IMR-90 (cell line): ENCODE measurements at regions not wholly inside any gene's neighbourhood (a gene's known extent, or its start where the extent isn't known, plus 50 kb on each side); places are given as distances from the start of the nearest gene placed in this dataset.

Source experiments
- CEBPB ChIP-seq: IDR thresholded peaks from 2 replicates; pipeline ENCODE4 v1.6.1; 2012; ENCODE audit warnings: low read depth, low read length, improper control_type of control experiment
- CTCF ChIP-seq: conservative IDR thresholded peaks from 2 replicates; pipeline ENCODE4 v1.5.1; 2012; ENCODE audit warnings: mild to moderate bottlenecking, low read depth, low read length, improper control_type of control experiment
- FOS ChIP-seq: fragments of 150-350 bp; IDR thresholded peaks from 2 replicates; pipeline ENCODE4 v1.6.1; 2016; ENCODE audit warnings: low read depth, low read length
- NFE2L2 ChIP-seq: fragments of 150-350 bp; IDR thresholded peaks from 2 replicates; pipeline ENCODE4 v1.6.1; 2016; ENCODE audit warnings: low read depth, mild to moderate bottlenecking, low read length
- POLR2A ChIP-seq: IDR thresholded peaks from 2 replicates; pipeline ENCODE4 v1.6.1; 2012; ENCODE audit warnings: mild to moderate bottlenecking, low read depth, low read length
- RAD21 ChIP-seq: IDR thresholded peaks from 2 replicates; pipeline ENCODE4 v1.6.1; 2012; ENCODE audit warnings: low read length, improper control_type of control experiment
- SMC3 ChIP-seq: fragments of 150-350 bp; IDR thresholded peaks from 2 replicates; pipeline ENCODE4 v1.6.1; 2016; ENCODE audit warnings: low read depth, mild to moderate bottlenecking, antibody characterized with exemption, low read length, moderate library complexity
- TF ChIP-seq, protein P1 (sequence below): fragments of 150-350 bp; IDR thresholded peaks from 2 replicates; pipeline ENCODE4 v1.6.1; 2017; ENCODE audit warnings: mild to moderate bottlenecking, antibody characterized with exemption, low read length, low read depth

DNA sequence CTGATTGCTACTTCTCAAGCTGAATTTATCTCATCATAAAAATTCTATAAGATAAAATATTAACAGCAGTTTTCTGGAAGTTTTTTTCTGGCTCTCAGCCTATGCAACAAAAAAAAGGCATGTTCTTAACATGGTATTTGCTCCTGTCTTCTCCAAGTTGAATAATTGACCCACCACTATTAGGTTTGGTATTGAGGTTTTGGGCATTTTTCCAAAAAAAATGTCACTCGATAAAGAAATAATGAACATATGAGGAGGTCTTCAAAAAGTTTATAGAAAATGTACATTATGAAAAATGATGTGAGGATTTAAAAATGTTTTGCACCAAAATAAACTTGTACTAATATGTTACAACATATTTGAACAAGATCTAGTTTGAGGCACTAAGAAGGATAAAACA is 808.6 kb upstream of the RAG2 start:
- TF ChIP-seq CEBPB, result no peak
- TF ChIP-seq POLR2A, result no peak
- no peak for TF ChIP-seq CTCF
- TF ChIP-seq SMC3, result no peak
- no peak for TF ChIP-seq RAD21
- TF ChIP-seq, protein P1, sequence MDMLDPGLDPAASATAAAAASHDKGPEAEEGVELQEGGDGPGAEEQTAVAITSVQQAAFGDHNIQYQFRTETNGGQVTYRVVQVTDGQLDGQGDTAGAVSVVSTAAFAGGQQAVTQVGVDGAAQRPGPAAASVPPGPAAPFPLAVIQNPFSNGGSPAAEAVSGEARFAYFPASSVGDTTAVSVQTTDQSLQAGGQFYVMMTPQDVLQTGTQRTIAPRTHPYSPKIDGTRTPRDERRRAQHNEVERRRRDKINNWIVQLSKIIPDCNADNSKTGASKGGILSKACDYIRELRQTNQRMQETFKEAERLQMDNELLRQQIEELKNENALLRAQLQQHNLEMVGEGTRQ, result no peak
- no peak for TF ChIP-seq FOS
- TF ChIP-seq NFE2L2, result no peak
